Loucy (cell line): ENCODE measurements at regions not wholly inside any gene's neighbourhood (a gene's known extent, or its start where the extent isn't known, plus 50 kb on each side); places are given as distances from the start of the nearest gene placed in this dataset.

Experiments
- H2AFZ ChIP-seq: fragments of 200-600 bp; sonication (generic); 2 replicates; pipeline ENCODE4 v1.6.0; 2016; ENCODE audit warnings: antibody characterized with exemption, mild to moderate bottlenecking, low read length, moderate library complexity
- H3F3A ChIP-seq: fragments of 200-600 bp; 2 replicates; pipeline ENCODE4 v1.6.0; 2016; ENCODE audit warnings: antibody characterized with exemption, low read depth, mild to moderate bottlenecking
- H3K27me3 ChIP-seq: fragments of 200-600 bp; sonication (generic); 2 replicates; pipeline ENCODE4 v1.6.1; 2014; ENCODE audit warnings: low read length, mild to moderate bottlenecking; ENCODE audit not compliant: insufficient read depth, poor library complexity, severe bottlenecking
- H3K36me3 ChIP-seq: fragments of 200-600 bp; sonication (generic); 2 replicates; pipeline ENCODE4 v1.6.1; 2016; ENCODE audit warnings: low read length; ENCODE audit not compliant: insufficient read depth
- H3K4me1 ChIP-seq: fragments of 200-600 bp; sonication (generic); 2 replicates; pipeline ENCODE4 v1.5.1; 2014; ENCODE audit warnings: low read length, mild to moderate bottlenecking; ENCODE audit not compliant: insufficient read depth, poor library complexity, severe bottlenecking
- H3K4me2 ChIP-seq: fragments of 200-600 bp; sonication (generic); 2 replicates; pipeline ENCODE4 v1.6.0; 2014; ENCODE audit warnings: antibody characterized with exemption, low read length, low read depth, mild to moderate bottlenecking; ENCODE audit not compliant: poor library complexity, severe bottlenecking
- H3K4me3 ChIP-seq: fragments of 200-600 bp; sonication (generic); 2 replicates; pipeline ENCODE4 v1.5.1; 2014; ENCODE audit warnings: low read length, mild to moderate bottlenecking, mixed read lengths; ENCODE audit not compliant: poor library complexity, severe bottlenecking
- H3K79me2 ChIP-seq: fragments of 200-600 bp; sonication (generic); 2 replicates; pipeline ENCODE4 v1.6.1; 2014; ENCODE audit warnings: low read length; ENCODE audit not compliant: insufficient read depth
- H3K9ac ChIP-seq: fragments of 200-600 bp; sonication (generic); 2 replicates; pipeline ENCODE4 v1.6.0; 2014; ENCODE audit warnings: mild to moderate bottlenecking, low read depth, low read length, moderate library complexity; ENCODE audit not compliant: poor library complexity, severe bottlenecking
- H3K9me2 ChIP-seq: fragments of 200-600 bp; sonication (generic); replicated peaks from 2 replicates; pipeline ENCODE4 v1.6.1; 2016; ENCODE audit warnings: low read depth, low read length, mixed read lengths
- H3K9me3 ChIP-seq: fragments of 200-600 bp; sonication (generic); 2 replicates; pipeline ENCODE4 v1.6.1; 2014; ENCODE audit warnings: mild to moderate bottlenecking, antibody characterized with exemption, low read length, low read depth; ENCODE audit not compliant: insufficient read depth
- H4K20me1 ChIP-seq: fragments of 200-600 bp; sonication (generic); 2 replicates; pipeline ENCODE4 v1.6.0; 2014; ENCODE audit warnings: antibody characterized with exemption, low read length, mild to moderate bottlenecking; ENCODE audit not compliant: insufficient read depth, poor library complexity, severe bottlenecking
- CTCF ChIP-seq: fragments of 200-600 bp; sonication (generic); conservative IDR thresholded peaks from 2 replicates; pipeline ENCODE4 v1.5.1; 2014; ENCODE audit warnings: mild to moderate bottlenecking, antibody characterized with exemption, low read length
- EZH2phosphoT487 ChIP-seq: fragments of 200-600 bp; IDR thresholded peaks from 2 replicates; pipeline ENCODE4 v1.6.1; 2018; ENCODE audit warnings: antibody characterized with exemption, mild to moderate bottlenecking, moderate library complexity, borderline replicate concordance

GRCh38 chr6:18049646-18050045 lies 62.2 kb upstream of the KIF13A start:
- Histone ChIP-seq H3K4me3 (no peak overlapping the region), H4K20me1 (no peaks in the 10 kb centered on the region), H3K79me2 (no peaks in the 10 kb centered on the region), H3K36me3 (no peaks in the 10 kb centered on the region), H3K4me1 (no peaks in the 10 kb centered on the region), H3K9me3 (no peaks in the 10 kb centered on the region), H3F3A (no peaks in the 10 kb centered on the region), H2AFZ (no peak overlapping the region), H3K9me2 (no peaks in the 10 kb centered on the region), H3K27me3 (no peaks in the 10 kb centered on the region), H3K9ac (no peak overlapping the region), H3K4me2 (no peak overlapping the region)
- no peak for TF ChIP-seq EZH2phosphoT487
- no peak for TF ChIP-seq CTCF

- H3K9me2 ChIP-seq, result no peaks in the 10 kb centered on the region
- TF ChIP-seq CTCF (no peak), EZH2phosphoT487 (no peak)
- no peaks in the 10 kb centered on the region for H4K20me1 ChIP-seq
- H3K79me2 ChIP-seq, result no peaks in the 10 kb centered on the region
- H3K4me1 ChIP-seq, result no peaks in the 10 kb centered on the region
- no peak overlapping the region for H3K4me3 ChIP-seq
- no peak overlapping the region for H3K9ac ChIP-seq
- no peak overlapping the region for H3K4me2 ChIP-seq
- no peak overlapping the region for H2AFZ ChIP-seq
- no peaks in the 10 kb centered on the region for H3F3A ChIP-seq
- no peaks in the 10 kb centered on the region for H3K9me3 ChIP-seq
- no peaks in the 10 kb centered on the region for H3K36me3 ChIP-seq
- H3K27me3 ChIP-seq, result no peaks in the 10 kb centered on the region
These were observed 61.7 kb upstream of the KIF13A start for GRCh38 chr6:18048953-18049630.

- TF ChIP-seq EZH2phosphoT487 (no peak), CTCF (no peak)
- Histone ChIP-seq H3F3A (no peaks in the 10 kb centered on the region), H3K4me2 (no peak overlapping the region), H3K4me3 (no peak overlapping the region), H3K27me3 (no peaks in the 10 kb centered on the region), H3K79me2 (no peaks in the 10 kb centered on the region), H3K36me3 (no peaks in the 10 kb centered on the region), H3K4me1 (no peaks in the 10 kb centered on the region), H3K9me3 (no peaks in the 10 kb centered on the region), H2AFZ (no peak overlapping the region), H4K20me1 (no peaks in the 10 kb centered on the region), H3K9me2 (no peaks in the 10 kb centered on the region), H3K9ac (no peak overlapping the region)
These were observed 60.0 kb upstream of the KIF13A start for GRCh38 chr6:18047406-18047805.
